ENCODE measurements at regions not wholly inside any gene's neighbourhood (a gene's known extent, or its start where the extent isn't known, plus 50 kb on each side); places are given as distances from the start of the nearest gene placed in this dataset.
"Not testable (repeated sequence)": the region's sequence is repeated elsewhere in the genome, so short reads cannot be mapped to it uniquely, and the experiment has no call there.

- in situ Hi-C loops (cut with MboI; ENCODE audit: low pct_unique_long_range_greater_than_20kb, low sequenced_read_pairs): no loop called here
- DNase-seq: no peak
Observed at GRCh38 chr7:153130052-153130451, 370.5 kb downstream of the ACTR3B start.

GRCh38 chr7:153151766-153152165, 392.2 kb downstream of the ACTR3B start:
- DNase-seq: no peak
- in situ Hi-C loops (cut with MboI; ENCODE audit: low pct_unique_long_range_greater_than_20kb, low sequenced_read_pairs): no loop called here

- in situ Hi-C loops (cut with MboI; ENCODE audit: low pct_unique_long_range_greater_than_20kb, low sequenced_read_pairs): no loop called here
- no peak for DNase-seq
Observed at GRCh38 chr7:153152801-153153422, 393.4 kb downstream of the ACTR3B start.

GRCh38 chr7:153158149-153158548, 398.6 kb downstream of the ACTR3B start:
- in situ Hi-C loops (cut with MboI; ENCODE audit: low pct_unique_long_range_greater_than_20kb, low sequenced_read_pairs): no loop called here
- DNase-seq: no peak

DNA sequence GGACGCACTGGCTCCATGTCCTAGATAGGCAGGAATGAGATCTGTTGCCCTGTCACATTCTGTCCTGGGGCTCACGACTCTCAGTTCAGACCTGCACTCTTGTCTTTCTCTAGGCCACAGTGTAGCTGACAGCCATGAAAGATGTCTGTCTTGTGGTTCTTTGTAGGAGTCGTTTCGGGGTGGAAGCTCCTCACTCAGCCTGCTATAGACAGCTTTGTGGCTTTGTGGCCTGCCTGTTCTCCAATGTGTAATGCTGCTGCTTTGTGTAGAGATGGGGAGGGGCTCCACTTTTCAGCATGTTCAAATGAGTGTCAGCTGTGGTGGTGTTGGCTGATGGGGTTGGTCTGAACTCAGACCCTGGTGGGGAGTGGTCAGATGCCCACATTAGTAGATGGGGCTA, 410.7 kb downstream of the ACTR3B start:
- DNase-seq: no peak
- in situ Hi-C loops (cut with MboI; ENCODE audit: low pct_unique_long_range_greater_than_20kb, low sequenced_read_pairs): no loop called here

GRCh38 chr7:153185936-153186335, 426.4 kb downstream of the ACTR3B start:
- DNase-seq: no peak
- in situ Hi-C loops (cut with MboI; ENCODE audit: low pct_unique_long_range_greater_than_20kb, low sequenced_read_pairs): no loop called here

GRCh38 chr7:153188161-153188560, 428.6 kb downstream of the ACTR3B start:
- DNase-seq: no peak
- in situ Hi-C loops (cut with MboI; ENCODE audit: low pct_unique_long_range_greater_than_20kb, low sequenced_read_pairs): no loop called here

GRCh38 chr7:153188630-153189029, 429.1 kb downstream of the ACTR3B start:
- no peak for DNase-seq
- in situ Hi-C loops (cut with MboI; ENCODE audit: low pct_unique_long_range_greater_than_20kb, low sequenced_read_pairs): no loop called here

DNA sequence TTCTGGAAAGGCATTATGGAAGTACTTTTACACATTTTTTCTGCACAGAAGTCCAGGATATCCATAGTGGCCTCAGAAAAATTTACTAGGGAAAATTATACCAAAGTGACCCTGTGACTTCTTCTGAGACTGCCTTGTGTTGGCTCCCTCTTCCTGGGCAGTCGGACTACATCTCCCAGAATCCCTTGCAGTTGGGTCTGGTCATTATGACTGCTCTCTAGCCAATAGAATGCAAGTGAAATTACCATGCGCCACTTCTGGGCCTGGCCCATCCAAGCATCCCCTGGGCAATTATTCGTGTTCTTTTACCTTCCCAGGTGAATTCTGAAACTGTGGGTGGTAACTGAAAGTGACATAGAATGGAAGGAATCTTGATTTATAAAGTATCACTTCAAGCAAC, 430.9 kb downstream of the ACTR3B start:
- DNase-seq: peak; percentile 1
- in situ Hi-C loops (cut with MboI; ENCODE audit: low pct_unique_long_range_greater_than_20kb, low sequenced_read_pairs): no loop called here

DNA sequence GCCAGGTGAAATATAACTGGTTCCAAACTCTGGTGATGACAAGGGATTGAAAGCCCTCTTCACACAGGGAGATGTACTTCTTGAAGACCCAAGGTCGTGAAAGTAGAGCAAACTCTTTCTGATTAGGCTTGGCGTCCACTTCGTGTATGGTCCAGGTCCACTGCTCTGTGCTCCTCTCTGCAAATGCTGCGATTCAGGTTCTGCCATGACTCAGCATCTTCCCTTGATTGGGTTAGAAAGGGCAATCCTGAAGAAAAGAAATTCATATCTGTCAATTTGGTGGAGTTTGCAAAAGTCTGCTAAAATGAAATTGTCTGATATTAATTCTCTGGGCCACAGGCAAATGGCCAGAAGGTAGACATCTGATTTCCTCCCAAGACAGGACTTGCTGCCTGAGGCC, 431.4 kb downstream of the ACTR3B start:
- in situ Hi-C loops (cut with MboI; ENCODE audit: low pct_unique_long_range_greater_than_20kb, low sequenced_read_pairs): no loop called here
- no peak for DNase-seq

- in situ Hi-C loops (cut with MboI; ENCODE audit: low pct_unique_long_range_greater_than_20kb, low sequenced_read_pairs): no loop called here
Observed at GRCh38 chr7:153193144-153193595, 433.6 kb downstream of the ACTR3B start.

DNA sequence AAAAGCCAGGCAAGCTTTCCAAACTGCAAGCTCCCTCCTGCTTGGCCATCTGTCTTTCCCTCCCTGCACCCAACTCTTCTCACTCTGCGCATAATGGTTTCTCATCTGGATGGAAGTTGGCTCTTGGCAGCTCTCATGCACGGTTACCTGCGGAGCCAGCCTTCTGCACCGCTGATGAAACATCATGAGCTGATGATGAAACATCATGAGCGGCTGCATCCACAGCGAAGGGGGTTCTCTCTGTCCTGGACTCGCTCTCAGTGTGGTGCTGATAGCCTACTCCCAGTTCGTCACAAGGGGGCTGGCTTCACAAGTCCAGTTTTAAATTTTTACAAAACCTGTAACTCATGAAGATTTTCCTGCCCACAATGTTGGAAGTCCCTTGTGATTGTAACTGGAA, 457.5 kb downstream of the ACTR3B start:
- in situ Hi-C loops (cut with MboI; ENCODE audit: low pct_unique_long_range_greater_than_20kb, low sequenced_read_pairs): no loop called here
- no peak for DNase-seq

More at GRCh38 chr7:153193144-153193595, 433.6 kb downstream of the ACTR3B start:
- peak; percentile 34 for DNase-seq

GRCh38 chr7:153224890-153225289, 465.3 kb downstream of the ACTR3B start:
- no peak for DNase-seq
- in situ Hi-C loops (cut with MboI; ENCODE audit: low pct_unique_long_range_greater_than_20kb, low sequenced_read_pairs): no loop called here

GRCh38 chr7:153245136-153245535, 485.6 kb downstream of the ACTR3B start:
- in situ Hi-C loops (cut with MboI; ENCODE audit: low pct_unique_long_range_greater_than_20kb, low sequenced_read_pairs); DNase-seq: not testable (repeated sequence)

GRCh38 chr7:153245809-153246208, 486.3 kb downstream of the ACTR3B start:
- in situ Hi-C loops (cut with MboI; ENCODE audit: low pct_unique_long_range_greater_than_20kb, low sequenced_read_pairs): no loop called here
- no peak for DNase-seq

DNA sequence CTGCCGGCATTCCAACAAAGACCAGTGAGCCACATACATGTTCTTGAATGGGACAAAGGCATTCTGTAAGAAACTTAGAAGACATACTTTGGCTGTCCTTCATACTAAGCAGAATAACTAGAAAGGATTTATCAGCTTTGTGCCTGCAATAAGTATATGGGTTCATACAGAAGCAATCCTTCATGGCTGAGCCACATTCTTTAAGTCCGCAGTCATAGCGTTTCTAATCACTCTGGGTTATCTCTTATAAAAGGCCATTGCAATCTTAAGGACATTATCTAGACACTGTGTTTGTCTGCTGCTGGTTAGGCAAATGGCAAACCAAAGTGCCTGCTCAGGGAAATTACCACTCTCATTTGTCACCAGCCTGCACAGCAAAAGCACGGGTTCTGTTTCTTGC, 488.4 kb downstream of the ACTR3B start:
- in situ Hi-C loops (cut with MboI; ENCODE audit: low pct_unique_long_range_greater_than_20kb, low sequenced_read_pairs): no loop called here
- no peak for DNase-seq

DNA sequence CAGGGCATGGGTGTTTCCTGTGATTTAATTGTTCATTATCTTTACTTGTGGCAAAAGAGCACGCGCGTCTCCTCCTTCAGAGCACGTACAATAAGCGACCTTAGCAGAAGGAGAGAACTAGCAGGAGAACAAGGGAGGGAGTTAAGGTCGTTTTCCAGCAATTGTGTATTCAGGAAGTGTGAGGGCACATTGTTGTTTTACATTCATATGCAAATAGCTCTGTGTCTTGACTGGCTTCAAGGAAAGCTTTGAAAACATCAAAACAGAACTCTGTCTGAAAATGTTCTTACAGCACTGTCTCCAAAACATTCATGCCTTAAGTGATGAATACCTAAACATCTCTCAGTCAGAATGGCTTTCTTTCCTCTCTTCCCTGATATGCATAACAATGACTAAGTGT, 499.1 kb downstream of the ACTR3B start:
- in situ Hi-C loops (cut with MboI; ENCODE audit: low pct_unique_long_range_greater_than_20kb, low sequenced_read_pairs): no loop called here
- no peak for DNase-seq

DNA sequence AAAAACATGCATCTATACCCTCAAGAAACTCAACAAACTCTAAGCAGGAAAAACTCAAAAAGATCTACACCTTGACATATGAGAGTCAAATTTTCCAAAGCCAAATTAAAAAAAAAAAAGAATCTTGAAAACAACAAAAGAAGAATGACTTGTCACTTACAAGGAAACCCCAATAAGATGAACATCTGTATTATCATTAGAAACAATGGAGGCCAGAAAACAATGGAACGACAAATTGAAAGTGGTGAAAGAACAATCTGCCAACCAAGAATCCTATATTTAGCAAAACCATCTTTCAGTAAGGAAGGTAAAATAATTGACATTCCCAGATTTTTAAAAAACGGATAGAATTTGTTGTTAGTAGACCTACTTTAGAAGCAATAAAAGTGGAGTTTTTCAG, 516.8 kb downstream of the ACTR3B start:
- DNase-seq: no peak
- in situ Hi-C loops (cut with MboI; ENCODE audit: low pct_unique_long_range_greater_than_20kb, low sequenced_read_pairs): no loop called here

DNA sequence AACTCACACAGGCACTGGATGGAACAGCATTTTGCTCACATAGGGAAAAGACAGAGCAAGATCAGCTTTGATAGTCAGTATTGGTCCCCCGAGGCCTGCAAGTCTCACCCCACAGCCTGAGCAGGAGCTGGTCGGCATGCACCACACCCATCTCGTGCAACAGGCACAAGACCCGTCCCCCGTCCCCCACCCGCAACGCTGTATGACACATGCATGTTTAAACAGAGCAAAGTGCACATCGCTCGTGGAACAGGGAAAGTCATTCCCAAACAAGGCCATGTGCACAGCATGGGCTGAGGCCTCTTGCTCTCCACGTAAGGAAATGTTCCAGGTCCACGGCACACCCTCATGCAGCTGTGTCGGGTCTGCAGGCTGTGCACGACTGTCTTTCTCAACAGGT, 527.2 kb downstream of the ACTR3B start:
- DNase-seq: no peak

DNA sequence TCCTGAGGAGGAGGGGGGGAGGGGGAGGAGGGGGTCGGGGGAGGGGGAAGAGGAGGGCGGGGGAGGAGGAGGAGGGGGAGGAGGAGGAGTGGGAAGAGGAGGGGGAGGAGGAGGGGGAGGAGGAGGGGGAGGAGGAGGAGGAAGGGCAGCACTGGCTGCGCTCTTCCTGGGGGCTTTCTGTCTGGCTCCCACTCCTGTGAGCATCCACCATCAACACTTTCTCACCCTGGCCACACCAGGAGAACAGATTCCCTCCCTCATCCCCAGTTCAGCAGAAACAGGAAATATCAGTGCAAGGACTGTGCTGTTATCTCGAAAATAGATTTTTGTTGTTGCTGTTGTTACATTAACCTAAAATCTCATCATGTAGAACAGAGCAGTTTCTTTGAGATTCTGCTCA, 530.5 kb downstream of the ACTR3B start:
- peak; percentile 19 for DNase-seq
- in situ Hi-C loops (cut with MboI; ENCODE audit: low pct_unique_long_range_greater_than_20kb, low sequenced_read_pairs): no loop called here

More for the DNA sequence above, 527.2 kb downstream of the ACTR3B start:
- in situ Hi-C loops (cut with MboI; ENCODE audit: low pct_unique_long_range_greater_than_20kb, low sequenced_read_pairs): no loop called here

DNA sequence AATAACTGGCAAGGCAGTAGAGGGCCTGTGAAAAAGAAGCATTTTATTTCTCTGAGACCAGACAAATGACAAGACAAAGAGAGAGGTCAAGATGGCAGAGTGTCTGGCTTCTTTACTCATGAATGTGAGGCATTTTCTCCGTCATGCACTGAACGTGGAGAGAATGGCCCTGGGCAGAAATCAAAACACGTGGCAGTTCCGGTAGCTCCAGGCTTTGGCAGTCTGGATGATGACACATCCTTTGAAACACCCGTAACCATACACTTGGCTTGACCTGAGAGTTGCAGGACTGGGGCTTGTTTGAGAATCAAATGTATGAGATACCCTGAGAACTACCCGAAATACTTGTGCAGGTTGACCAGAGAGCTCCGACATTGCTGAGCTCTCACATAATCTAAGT, 537.6 kb downstream of the ACTR3B start:
- no peak for DNase-seq
- in situ Hi-C loops (cut with MboI; ENCODE audit: low pct_unique_long_range_greater_than_20kb, low sequenced_read_pairs): no loop called here
